Prostate gland (tissue), 2 donors: ENCODE measurements at regions not wholly inside any gene's neighbourhood (a gene's known extent, or its start where the extent isn't known, plus 50 kb on each side); places are given as distances from the start of the nearest gene placed in this dataset.

Experiments used
- CTCF ChIP-seq, 4 experiments: fragments of 200-600 bp in 2 of 4; fragments of 450-650 bp in 2 of 4; sonication (generic) in 2 of 4; IDR thresholded peaks; 1 replicate in 3 of 4; 2 replicates in 1 of 4; pipeline ENCODE4 v1.5.1; 2016 to 2019; ENCODE audit warnings: antibody characterized with exemption in 4 of 4, mild to moderate bottlenecking in 2 of 4, moderate library complexity in 2 of 4
- POLR2A ChIP-seq: fragments of 450-650 bp; IDR thresholded peaks from one replicate; pipeline ENCODE4 v1.6.1; 2016; ENCODE audit warnings: antibody characterized with exemption, mild to moderate bottlenecking
- POLR2AphosphoS5 ChIP-seq: sonication (generic); formaldehyde crosslinking; IDR thresholded peaks from one replicate; pipeline ENCODE4 v1.6.1; 2017; ENCODE audit warnings: antibody characterized with exemption

- TF ChIP-seq CTCF (IDR thresholded peaks at IDR 0.05) (no peak), POLR2A (no peak), POLR2AphosphoS5 (no peak)
These were observed 51.0 kb downstream of the POU3F3 start for GRCh38 chr2:104904889-104905288.
